PC-9 (cell line): ENCODE measurements at regions not wholly inside any gene's neighbourhood (a gene's known extent, or its start where the extent isn't known, plus 50 kb on each side); places are given as distances from the start of the nearest gene placed in this dataset.
A peak's percentile ranks its signal among the peaks of the same experiment; 100 is the strongest.

Experiments used
- BruUV-seq: library from RNA; stranded (reverse); fragments of 400-500 nt; replicated peaks from 2 replicates; lab custom pipeline; 2021; lab: Mats Ljungman, UMichigan
- CTCF ChIA-PET: fragments of 300-600 bp; sonication (Branson Sonifier 250); formaldehyde crosslinking; loops from one replicate; lab custom pipeline; 2022; ENCODE audit warnings: antibody characterized with exemption; lab: Charles Lee
- POLR2A ChIA-PET: fragments of 300-600 bp; sonication (Branson Sonifier 250); formaldehyde crosslinking; loops from one replicate; lab custom pipeline; 2022; ENCODE audit warnings: antibody characterized with exemption; ENCODE audit not compliant: unreplicated experiment; lab: Charles Lee
- DNase-seq, 2 experiments: peaks; one replicate each; pipeline versions ENCODE4 v3.0.0 to v3.0.0-alpha.2; 2015 to 2022; ENCODE audit warnings: mixed read lengths in 1 of 2
- H2AFZ ChIP-seq: fragments of 200-600 bp; sonication (generic); 2 replicates; pipeline ENCODE4 v1.8.1; 2017; ENCODE audit warnings: antibody characterized with exemption
- H3F3A ChIP-seq: fragments of 200-600 bp; sonication (generic); 2 replicates; pipeline ENCODE4 v1.8.1; 2017; ENCODE audit warnings: antibody characterized with exemption, mild to moderate bottlenecking, low read depth; ENCODE audit not compliant: insufficient read depth
- H3K27ac ChIP-seq: fragments of 200-600 bp; sonication (generic); 2 replicates; pipeline ENCODE4 v1.6.1; 2016; ENCODE audit warnings: mixed run types
- H3K27me3 ChIP-seq: fragments of 200-600 bp; sonication (generic); 2 replicates; pipeline ENCODE4 v1.6.1; 2016; ENCODE audit warnings: low read depth, mixed run types; ENCODE audit not compliant: insufficient read depth
- H3K36me3 ChIP-seq: fragments of 200-600 bp; sonication (generic); 2 replicates; pipeline ENCODE4 v1.6.1; 2016; ENCODE audit warnings: low read depth, mixed run types
- H3K4me1 ChIP-seq: fragments of 200-600 bp; sonication (generic); replicated peaks from 2 replicates; pipeline ENCODE4 v1.6.1; 2016; ENCODE audit warnings: mixed run types; ENCODE audit not compliant: insufficient read depth
- H3K4me2 ChIP-seq: fragments of 200-600 bp; sonication (generic); 2 replicates; pipeline ENCODE4 v1.6.1; 2017; ENCODE audit warnings: mixed run types
- H3K4me3 ChIP-seq: fragments of 200-600 bp; sonication (generic); 2 replicates; pipeline ENCODE4 v1.6.1; 2016; ENCODE audit warnings: mixed run types
- H3K79me2 ChIP-seq: fragments of 200-600 bp; sonication (generic); 2 replicates; pipeline ENCODE4 v1.6.1; 2017; ENCODE audit warnings: low read depth, mixed run types
- H3K9me2 ChIP-seq: fragments of 200-600 bp; sonication (generic); 2 replicates; pipeline ENCODE4 v1.8.1; 2017; ENCODE audit warnings: mild to moderate bottlenecking; ENCODE audit not compliant: insufficient read depth
- H3K9me3 ChIP-seq: fragments of 200-600 bp; sonication (generic); 2 replicates; pipeline ENCODE4 v1.8.1; 2016; ENCODE audit warnings: low read depth; ENCODE audit not compliant: insufficient read depth
- H4K20me1 ChIP-seq: fragments of 200-600 bp; sonication (generic); 2 replicates; pipeline ENCODE4 v1.8.1; 2017; ENCODE audit not compliant: insufficient read depth
- CTCF ChIP-seq: fragments of 200-600 bp; sonication (generic); conservative IDR thresholded peaks from 2 replicates; pipeline ENCODE4 v1.6.1; 2017; ENCODE audit warnings: mixed run types, antibody characterized with exemption, mild to moderate bottlenecking, moderate library complexity
- EZH2 ChIP-seq: fragments of 200-600 bp; sonication (generic); IDR thresholded peaks from 2 replicates; pipeline ENCODE4 v1.8.0; 2017; ENCODE audit warnings: antibody characterized with exemption, low read depth
- intact Hi-C: fragments of 100-400 bp; cut with micrococcal nuclease; formaldehyde crosslinking; loops from one replicate; pipeline ENCODE4 v1.10.0; 2022; ENCODE audit not compliant: unreplicated experiment

DNA sequence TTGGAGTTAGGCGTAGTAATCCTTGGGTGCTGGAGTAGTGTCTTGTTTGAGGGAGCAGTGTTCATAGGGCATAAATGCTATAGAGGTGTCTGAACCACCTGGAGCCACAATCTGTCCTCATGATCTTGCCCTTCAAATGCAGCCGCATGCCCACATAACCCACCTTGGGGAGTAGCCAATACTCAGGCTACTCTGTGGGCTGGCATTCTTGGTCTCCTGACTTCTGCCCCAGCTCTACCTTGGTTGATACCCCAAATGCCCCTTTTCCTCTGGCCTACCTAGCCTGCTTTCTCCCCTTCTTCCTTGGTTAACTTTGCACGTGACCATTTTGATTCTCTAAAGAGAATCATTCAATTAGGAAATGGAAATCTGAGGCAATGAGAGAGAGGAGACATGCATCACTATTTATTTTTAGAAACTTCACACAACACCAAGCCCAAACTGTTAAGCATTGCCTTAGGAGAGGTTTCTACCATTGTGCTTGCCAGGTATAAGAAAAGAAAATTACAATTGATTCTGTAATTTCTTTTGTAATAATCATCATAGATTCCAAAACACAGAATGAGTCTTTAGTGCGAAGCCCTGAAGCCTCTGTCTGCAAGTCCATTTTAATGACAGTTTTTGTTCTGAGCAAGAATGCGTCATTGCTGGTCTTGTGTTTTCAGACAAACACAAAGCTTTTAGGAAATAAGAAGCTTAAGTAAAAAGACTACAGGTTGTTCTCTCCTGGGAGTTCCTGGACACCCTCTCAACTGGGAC, 135.2 kb downstream of the C9orf152 start:
- no peaks in the 10 kb centered on the region for H4K20me1 ChIP-seq
- no peak overlapping the region for H3K4me2 ChIP-seq
- peaks cover 61% of the 10 kb centered on the region for H3K79me2 ChIP-seq

GRCh38 chr9:110073356-110073905, 134.5 kb downstream of the C9orf152 start:
- Histone ChIP-seq H3K4me3 (no peak overlapping the region), H2AFZ (no peak overlapping the region), H3K4me1 (no peaks in the 10 kb centered on the region), H3K79me2 (peaks cover 58% of the 10 kb centered on the region), H3K27ac (no peak overlapping the region), H3K9me2 (no peaks in the 10 kb centered on the region), H3K9me3 (no peaks in the 10 kb centered on the region), H3K27me3 (no peaks in the 10 kb centered on the region), H4K20me1 (no peaks in the 10 kb centered on the region), H3F3A (no peaks in the 10 kb centered on the region), H3K4me2 (no peak overlapping the region), H3K36me3 (0 out of 2 replicates have a peak, but pooled peaks cover 4% of the 10 kb centered on the region)
- no peak for DNase-seq
- BruUV-seq, result no TSS peak
- ChIA-PET POLR2A (no interaction called here), CTCF (no interaction called here)
- TF ChIP-seq EZH2 (no peak), CTCF (no peak)
- intact Hi-C loops, result no loop called here

More for the DNA sequence above, 135.2 kb downstream of the C9orf152 start:
- CTCF ChIA-PET, result no interaction called here
- intact Hi-C loops, result no loop called here
- no peak overlapping the region for H3K27ac ChIP-seq
- H3K9me3 ChIP-seq, result no peaks in the 10 kb centered on the region
- DNase-seq, result no peak
- H3K27me3 ChIP-seq, result no peaks in the 10 kb centered on the region
- H3K4me3 ChIP-seq, result no peak overlapping the region
- 0 out of 2 replicates have a peak, but pooled peaks cover 4% of the 10 kb centered on the region for H3K36me3 ChIP-seq
- no peaks in the 10 kb centered on the region for H3K9me2 ChIP-seq
- no TSS peak for BruUV-seq
- POLR2A ChIA-PET, result no interaction called here
- TF ChIP-seq CTCF (no peak), EZH2 (no peak)
- no peaks in the 10 kb centered on the region for H3F3A ChIP-seq
- 0 out of 2 replicates have a peak, but pooled peaks cover under 1% of the 10 kb centered on the region for H3K4me1 ChIP-seq
- H2AFZ ChIP-seq, result no peak overlapping the region

- H3F3A ChIP-seq, result no peaks in the 10 kb centered on the region
- no peaks in the 10 kb centered on the region for H4K20me1 ChIP-seq
- BruUV-seq, result no TSS peak
- intact Hi-C loops, result no loop called here
- H2AFZ ChIP-seq, result no peak overlapping the region
- H3K9me2 ChIP-seq, result no peaks in the 10 kb centered on the region
- no peaks in the 10 kb centered on the region for H3K27me3 ChIP-seq
- no peak overlapping the region for H3K27ac ChIP-seq
- H3K9me3 ChIP-seq, result no peaks in the 10 kb centered on the region
- ChIA-PET POLR2A (interaction anchor here (0.5 kb wide), 1 partner anchor 60 kb away, joined by 5 read pairs; no protein-coding TSS in a partner anchor), CTCF (interaction anchor here (0.5 kb wide), 1 partner anchor 1720 kb away, joined by 3 read pairs; no protein-coding TSS in a partner anchor)
- peaks cover 76% of the 10 kb centered on the region for H3K79me2 ChIP-seq
- H3K4me3 ChIP-seq, result no peak overlapping the region
- TF ChIP-seq EZH2 (no peak), CTCF (no peak)
- peak in 1 of 2 experiments; percentile 58 for DNase-seq
- H3K4me2 ChIP-seq, result no peak overlapping the region
- H3K4me1 ChIP-seq, result 0 out of 2 replicates have a peak, but pooled peaks cover 6% of the 10 kb centered on the region
- no peaks in the 10 kb centered on the region for H3K36me3 ChIP-seq
Measured at GRCh38 chr9:110076894-110077725, 130.8 kb downstream of the C9orf152 start.
